OCI-M2 (cell line): ENCODE measurements at regions not wholly inside any gene's neighbourhood (a gene's known extent, or its start where the extent isn't known, plus 50 kb on each side); places are given as distances from the start of the nearest gene placed in this dataset.
"Not testable (repeated sequence)": the region's sequence is repeated elsewhere in the genome, so short reads cannot be mapped to it uniquely, and the experiment has no call there.

Experiments used
- DNase-seq: peaks from one replicate; lab custom pipeline; 2025; ENCODE audit not compliant: unreplicated experiment; lab: John Stamatoyannopoulos, UW

GRCh38 chr4:127528302-127528701, 104.5 kb upstream of the INTU start:
- DNase-seq: no peak

GRCh38 chr4:127529879-127530278, 102.9 kb upstream of the INTU start:
- DNase-seq: not testable (repeated sequence)

GRCh38 chr4:127533028-127533700, 99.6 kb upstream of the INTU start:
- no peak for DNase-seq

- no peak for DNase-seq
Observed at GRCh38 chr4:127534041-127534825, 98.5 kb upstream of the INTU start.

- no peak for DNase-seq
Observed at GRCh38 chr4:127538016-127538415, 94.7 kb upstream of the INTU start.

GRCh38 chr4:127540497-127541025, 92.2 kb upstream of the INTU start:
- no peak for DNase-seq

- no peak for DNase-seq
Observed at GRCh38 chr4:127545271-127545670, 87.5 kb upstream of the INTU start.

GRCh38 chr4:127548990-127549925, 83.5 kb upstream of the INTU start:
- DNase-seq: no peak

- DNase-seq: no peak
Observed at GRCh38 chr4:127555106-127555505, 77.7 kb upstream of the INTU start.

- no peak for DNase-seq
Observed at GRCh38 chr4:127558088-127558487, 74.7 kb upstream of the INTU start.

GRCh38 chr4:127558489-127559407, 74.0 kb upstream of the INTU start:
- DNase-seq: no peak

- no peak for DNase-seq
Observed at GRCh38 chr4:127559981-127560380, 72.8 kb upstream of the INTU start.

GRCh38 chr4:127560755-127561154, 72.0 kb upstream of the INTU start:
- DNase-seq: no peak

- DNase-seq: no peak
Observed at GRCh38 chr4:127574643-127575042, 58.1 kb upstream of the INTU start.

GRCh38 chr4:127575888-127576287, 56.9 kb upstream of the INTU start:
- no peak for DNase-seq

GRCh38 chr4:127578491-127578890, 54.3 kb upstream of the INTU start:
- no peak for DNase-seq

- no peak for DNase-seq
Observed at GRCh38 chr4:127578967-127579366, 53.8 kb upstream of the INTU start.

GRCh38 chr4:127579821-127580220, 52.9 kb upstream of the INTU start:
- DNase-seq: no peak

GRCh38 chr4:127580300-127580699, 52.5 kb upstream of the INTU start:
- no peak for DNase-seq

GRCh38 chr4:127580891-127581290, 51.9 kb upstream of the INTU start:
- DNase-seq: no peak
